ENCODE measurements at regions not wholly inside any gene's neighbourhood (a gene's known extent, or its start where the extent isn't known, plus 50 kb on each side); places are given as distances from the start of the nearest gene placed in this dataset.
"Not testable (repeated sequence)": the region's sequence is repeated elsewhere in the genome, so short reads cannot be mapped to it uniquely, and the experiment has no call there.

DNA sequence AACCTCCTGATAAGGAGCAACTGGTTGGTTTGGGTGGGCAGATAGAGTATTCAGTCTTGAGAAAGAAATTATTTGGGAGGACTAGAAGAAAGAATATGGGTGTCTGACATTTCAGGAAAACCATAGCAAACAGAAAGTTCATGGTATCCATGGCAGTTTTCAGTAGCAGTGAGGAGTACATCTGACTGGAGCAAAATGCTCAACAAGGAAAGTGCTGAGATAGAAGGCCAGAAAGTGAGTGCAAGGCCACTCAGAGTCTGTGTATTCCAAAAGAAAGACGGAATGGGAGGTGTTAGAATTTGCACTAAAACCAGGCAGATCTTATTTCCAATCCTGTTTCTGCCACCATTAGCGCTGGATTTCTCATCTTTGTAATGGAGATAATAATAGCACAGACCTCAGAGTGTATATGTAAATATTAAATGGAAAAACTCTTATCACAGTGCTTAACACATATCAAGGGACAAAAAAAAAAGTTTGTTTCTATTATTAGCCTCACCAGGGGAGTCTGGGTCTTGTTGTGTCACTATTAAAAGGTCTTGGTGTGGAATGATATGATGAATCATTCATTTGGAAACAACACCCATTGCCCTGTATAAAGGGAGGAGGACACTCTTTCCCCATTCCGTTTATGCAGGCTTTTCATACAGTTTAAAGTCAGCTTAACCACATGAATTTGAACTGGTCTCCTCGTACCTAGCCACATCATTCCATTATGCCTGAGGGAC is 349.8 kb downstream of the IPO8 start:
- DNase-seq (ENCODE audit: low read depth) = no peak

DNA sequence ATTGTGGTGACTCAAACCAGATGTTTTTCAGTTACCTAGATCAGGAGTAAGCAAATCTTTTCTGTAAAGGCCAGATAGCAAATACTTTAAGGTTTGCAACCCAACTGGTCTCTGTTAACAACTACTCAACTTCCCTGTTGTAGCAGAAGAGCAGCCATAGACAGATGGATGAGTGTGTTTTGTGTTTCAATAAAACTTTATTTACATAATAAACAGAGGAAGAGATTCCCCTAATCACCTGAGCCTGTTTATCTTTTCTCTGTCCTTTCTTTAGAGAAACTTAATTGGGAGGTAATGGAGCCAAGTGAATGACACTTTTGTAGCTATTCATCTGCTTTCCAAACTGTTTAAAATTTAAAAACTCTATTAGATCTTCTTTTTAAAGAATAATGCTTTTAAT is 365.1 kb downstream of the IPO8 start:
- no peak for DNase-seq (ENCODE audit: low read depth)

DNA sequence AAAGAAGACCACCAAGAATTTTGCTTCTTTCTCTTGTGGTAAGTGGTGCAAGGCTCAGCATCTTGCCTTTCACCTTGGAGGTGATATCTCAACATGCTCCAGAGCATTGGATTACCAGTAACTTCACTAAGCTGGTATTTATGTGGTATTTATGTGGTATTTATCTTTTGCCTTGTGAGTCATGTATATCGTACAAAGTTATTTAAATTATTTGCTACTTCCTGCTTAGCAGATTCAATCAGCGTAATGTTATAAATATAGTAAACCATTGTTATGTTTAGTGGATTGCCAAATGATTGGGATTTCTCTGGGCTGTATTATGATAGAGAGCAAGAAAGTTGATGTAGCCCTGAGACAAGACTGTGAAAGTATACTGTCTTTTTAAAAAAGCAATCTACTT is 366.4 kb downstream of the IPO8 start:
- no peak for DNase-seq (ENCODE audit: low read depth)

DNA sequence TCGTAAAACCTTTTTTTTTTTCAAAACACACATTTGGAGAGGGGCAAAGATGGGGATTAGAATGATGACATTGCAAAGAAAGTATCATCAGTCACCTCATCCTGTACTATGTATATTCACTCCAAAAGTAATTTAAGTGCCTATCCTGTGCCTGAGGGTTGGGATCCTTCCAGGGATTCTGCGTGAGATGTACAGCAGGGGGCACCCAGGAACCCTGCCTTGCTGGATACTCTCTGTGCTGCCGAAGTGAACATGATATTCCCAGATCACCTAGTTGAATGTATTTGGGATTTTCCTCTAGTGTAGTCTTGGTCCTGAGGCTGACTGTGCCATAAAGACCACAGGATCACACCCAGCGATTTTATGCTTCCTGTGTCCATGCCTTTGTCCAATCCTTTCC is 372.7 kb downstream of the IPO8 start:
- no peak for DNase-seq (ENCODE audit: low read depth)

DNA sequence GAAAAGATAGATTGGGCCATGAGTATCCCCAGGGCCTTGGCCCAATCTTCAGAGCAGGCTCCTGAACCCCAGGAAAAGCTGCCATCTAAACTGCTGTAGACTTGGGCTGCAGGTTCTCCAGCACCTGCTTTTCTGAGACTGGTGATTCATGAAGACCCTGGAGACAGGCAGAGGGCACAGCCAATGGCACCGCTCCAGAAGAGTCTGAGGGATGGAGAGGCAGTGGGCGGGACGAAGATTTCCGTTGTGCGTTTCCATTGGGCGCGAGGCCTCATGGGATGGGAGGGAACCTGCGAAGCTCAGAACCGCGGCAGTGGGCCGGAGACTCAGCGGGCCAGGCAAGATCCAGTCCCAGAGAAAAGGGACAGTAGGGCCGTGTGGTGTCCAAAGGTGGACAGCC is 375.1 kb downstream of the IPO8 start:
- DNase-seq (ENCODE audit: low read depth) = no peak

DNA sequence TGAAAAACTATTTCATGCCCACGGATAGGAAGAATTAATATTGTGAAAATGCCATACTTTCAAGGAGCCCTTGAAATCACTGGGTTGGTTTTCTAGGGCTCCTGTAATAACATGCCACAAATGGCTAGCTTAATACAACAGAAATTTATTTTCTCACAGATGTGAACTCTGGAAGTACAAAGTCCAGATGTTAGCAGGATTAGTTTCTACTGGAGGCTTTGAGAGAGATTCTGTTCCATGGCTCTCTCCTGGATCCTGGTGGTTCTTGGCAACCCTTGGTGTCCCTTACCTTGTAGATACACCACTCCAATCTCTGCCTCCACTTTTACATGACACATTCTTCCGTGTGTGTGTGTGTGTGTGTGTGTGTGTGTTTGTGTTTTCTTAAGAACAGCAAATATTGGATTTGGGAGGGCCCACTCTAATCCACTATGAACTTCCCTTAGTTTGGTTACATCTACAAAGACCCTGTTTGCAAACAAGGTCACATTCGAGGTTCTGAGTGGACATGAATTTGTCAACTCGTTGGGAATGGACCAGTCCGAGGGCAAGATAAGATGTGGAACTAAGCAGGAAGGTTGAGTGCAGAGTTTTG is 381.1 kb downstream of the IPO8 start:
- DNase-seq (ENCODE audit: low read depth) = no peak

DNA sequence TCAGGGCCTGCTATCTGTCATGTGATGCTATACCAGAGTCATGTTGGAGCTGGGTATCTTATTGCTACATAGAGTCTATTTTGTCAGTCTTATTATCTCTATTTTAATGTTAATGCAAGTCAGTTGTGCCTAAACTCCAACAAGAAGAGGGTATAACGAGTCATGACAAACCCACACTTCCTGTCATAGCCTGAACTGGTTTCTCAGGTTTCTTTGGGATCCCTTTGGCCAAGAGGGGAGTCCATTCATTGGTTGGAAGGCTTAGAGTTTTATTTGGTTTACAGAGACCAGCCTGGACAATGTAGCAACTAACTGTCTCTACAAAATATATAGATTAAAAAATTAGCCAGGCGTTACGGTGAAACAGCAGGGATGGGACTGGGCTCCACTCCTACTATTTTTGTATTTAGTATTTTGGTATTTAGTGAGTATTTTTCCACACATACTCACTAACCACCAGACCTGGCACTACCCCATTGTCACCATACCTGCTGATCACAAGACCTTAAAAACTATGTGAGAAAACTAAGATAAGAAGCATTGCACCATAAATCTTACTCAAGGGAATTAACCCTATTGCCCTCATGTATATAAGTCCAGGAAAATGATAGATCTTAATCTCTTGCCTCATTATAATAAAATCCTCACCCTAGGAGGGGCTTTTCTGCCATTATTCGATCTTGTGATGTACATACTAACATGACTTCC is 387.5 kb downstream of the IPO8 start:
- DNase-seq (ENCODE audit: low read depth) = no peak

DNA sequence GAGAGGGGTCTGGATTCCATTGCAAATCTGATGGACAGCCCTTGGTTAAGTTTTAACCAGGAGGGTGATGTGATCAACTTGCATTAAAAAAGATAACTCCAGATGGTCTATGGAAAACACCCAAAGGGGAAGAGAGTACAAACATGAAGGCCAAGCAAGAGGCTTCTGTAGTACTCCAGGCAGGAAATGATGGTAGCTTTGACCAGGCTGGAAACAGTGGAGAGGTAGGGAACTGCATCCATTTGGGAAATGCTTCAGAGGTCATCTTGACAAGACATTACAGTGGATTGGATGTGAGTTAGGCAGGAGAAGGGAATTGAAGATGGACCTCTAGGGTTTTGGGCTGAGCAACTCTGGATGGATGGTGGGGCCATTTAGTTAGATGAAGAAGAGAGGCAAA is 391.1 kb downstream of the IPO8 start:
- DNase-seq (ENCODE audit: low read depth) = no peak

DNA sequence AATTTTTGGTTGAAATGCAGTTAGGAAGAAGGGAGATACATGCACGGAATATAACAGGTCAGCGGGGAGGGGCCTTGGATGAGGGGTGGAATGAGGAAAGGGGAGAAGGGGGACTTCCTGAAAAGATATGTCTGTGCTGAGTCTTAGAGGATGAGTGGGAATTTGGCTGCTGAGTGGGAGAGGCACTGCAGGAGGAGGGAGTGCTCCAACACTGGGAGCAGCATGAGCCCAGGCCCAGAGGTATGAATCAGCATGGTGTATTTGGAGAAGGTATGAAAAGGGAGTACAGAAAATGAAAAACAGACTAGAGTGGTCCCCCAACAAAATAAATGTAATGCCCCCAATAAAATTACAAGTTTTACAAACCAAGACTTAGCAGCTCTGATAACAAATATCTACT is 394.4 kb downstream of the IPO8 start:
- no peak for DNase-seq (ENCODE audit: low read depth)

DNA sequence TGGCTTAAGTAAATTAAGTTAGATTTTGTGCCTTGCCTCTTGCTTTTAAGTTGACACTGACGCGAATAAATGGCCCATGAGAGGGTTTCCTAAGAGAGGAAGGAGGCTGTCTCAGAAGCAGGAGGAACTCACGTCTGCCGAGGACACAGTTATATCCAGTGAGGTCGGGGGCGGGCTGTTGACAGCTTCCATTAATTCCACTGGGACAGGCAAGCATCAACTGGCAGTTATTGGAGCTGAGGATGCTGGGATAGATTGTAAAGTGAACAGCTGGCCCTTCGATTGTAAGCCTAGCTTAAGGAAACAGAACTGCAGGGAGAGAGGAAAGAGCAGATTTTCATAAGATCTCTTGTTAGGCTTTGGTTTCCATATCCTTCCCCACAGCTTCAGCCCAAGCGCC is 399.2 kb downstream of the IPO8 start:
- DNase-seq (ENCODE audit: low read depth) = no peak

DNA sequence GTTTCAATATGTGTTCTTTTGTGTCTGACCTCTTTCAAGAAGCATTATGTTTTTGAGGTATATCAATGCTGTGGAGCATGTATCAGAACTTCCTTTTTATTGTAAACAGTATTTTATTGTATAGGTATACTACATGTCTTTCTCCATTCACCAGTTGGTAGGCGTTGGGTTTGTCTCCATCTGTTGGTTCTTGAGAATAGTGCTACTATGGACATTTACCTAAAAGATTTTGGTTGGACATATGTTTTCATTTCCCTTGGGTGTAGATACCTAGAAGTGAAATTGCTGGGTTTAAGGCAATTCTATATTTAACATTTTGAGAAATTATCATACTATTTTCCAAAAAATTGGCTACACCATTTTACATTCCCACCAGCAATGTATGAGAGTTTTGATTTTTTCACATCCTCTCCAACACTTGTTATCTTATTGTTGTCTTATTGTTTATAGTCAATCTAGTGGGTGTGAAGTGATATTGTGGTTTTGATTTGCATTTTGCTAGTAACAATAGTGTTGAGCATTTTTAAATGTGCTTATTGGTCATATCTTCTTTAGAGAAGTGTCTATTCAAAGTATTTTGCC is 409.2 kb downstream of the IPO8 start:
- peak; percentile 17 for DNase-seq (ENCODE audit: low read depth)

DNA sequence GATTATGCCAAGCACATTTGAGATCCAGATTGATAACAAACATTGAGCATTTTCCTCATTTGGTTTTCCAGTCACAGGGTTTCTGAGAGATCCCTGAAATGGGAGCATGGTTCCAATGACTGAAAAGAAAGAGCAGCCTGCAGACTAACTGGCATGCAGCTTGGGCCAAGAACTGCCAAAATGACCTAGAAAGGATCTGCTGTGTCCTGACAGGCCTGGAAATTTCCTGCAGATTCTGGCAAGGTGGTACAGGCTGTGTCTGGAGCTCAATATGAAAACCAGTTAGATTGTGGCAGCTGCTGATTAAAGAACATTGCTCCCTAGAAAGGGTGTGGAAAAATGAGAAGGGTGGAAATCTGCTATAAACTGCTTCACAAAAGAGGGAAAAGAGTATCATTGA is 417.3 kb downstream of the IPO8 start:
- DNase-seq (ENCODE audit: low read depth) = no peak

DNA sequence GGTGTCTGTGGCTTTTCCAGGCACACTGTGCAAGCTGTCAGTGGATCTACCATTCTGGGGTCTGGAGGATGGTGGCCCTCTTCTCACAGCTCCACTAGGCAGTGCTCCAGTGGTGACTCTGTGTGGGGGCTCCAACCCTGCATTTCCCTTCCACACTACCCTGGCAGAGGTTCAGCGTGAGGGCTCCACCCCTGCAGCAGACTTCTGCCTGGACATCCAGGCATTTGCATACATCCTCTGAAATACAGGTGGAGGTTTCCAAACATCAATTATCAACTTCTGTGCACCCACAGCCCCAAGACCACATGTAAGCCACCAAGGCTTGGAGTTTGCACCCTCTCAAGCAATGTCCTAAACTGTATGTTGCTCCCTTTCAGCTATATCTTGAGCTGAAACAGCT is 423.2 kb downstream of the IPO8 start:
- DNase-seq (ENCODE audit: low read depth) = not testable (repeated sequence)

DNA sequence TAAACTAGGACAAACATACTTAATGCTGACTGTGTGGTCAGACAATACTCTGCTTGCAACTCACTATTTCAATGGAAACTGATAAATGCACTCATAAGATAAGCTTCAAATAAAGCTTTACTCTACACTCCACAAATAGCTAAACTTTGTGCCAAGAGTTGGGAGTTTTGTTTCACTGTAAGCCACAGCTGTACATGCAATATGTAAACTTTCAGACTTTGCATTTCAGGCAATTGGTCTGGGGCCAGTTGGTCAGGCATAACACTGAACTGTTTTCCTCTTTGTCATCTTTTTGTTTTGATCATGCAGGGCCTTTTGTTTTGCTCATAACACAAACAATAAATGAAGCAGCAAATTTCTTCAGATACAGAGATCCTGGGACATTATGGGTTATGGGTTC is 426.2 kb downstream of the IPO8 start:
- no peak for DNase-seq (ENCODE audit: low read depth)

DNA sequence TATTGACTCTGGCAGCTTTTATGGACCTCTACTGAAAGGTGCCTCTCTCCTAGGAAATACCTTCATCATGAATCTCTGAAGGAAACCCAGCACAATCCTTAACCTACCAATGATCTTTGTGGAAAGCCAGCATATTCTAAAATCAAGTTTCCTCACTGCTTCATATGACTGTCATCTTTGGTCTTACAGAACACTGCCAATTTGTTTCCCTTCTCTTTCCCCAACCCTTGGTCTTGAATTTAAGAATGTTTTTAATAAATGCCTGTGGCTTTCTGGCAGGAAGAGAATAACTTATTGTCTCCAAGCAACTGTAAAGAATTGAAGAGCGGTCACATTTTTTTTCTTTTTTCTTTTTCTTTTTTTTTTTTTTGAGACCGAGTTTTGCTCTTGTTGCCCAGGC is 427.6 kb downstream of the IPO8 start:
- no peak for DNase-seq (ENCODE audit: low read depth)

DNA sequence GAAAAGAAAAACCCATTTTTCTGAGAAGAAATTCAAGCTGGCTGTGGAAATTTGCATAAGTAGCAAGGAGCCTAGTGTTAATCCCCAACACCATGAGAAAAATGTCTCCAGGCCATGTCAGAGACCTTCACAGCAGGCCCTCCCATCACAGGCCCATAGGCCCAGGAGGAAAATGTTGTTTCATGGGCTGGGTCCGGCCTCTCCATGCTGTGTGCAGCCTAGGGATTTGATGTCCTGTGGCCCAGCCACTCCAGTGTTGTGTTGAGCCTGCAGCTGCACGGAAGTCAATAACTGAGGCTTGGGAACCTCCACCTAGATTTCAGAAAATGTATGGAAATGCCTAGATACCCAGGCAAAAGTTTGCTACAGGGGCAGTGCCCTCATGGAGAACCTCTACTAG is 432.2 kb downstream of the IPO8 start:
- no peak for DNase-seq (ENCODE audit: low read depth)

DNA sequence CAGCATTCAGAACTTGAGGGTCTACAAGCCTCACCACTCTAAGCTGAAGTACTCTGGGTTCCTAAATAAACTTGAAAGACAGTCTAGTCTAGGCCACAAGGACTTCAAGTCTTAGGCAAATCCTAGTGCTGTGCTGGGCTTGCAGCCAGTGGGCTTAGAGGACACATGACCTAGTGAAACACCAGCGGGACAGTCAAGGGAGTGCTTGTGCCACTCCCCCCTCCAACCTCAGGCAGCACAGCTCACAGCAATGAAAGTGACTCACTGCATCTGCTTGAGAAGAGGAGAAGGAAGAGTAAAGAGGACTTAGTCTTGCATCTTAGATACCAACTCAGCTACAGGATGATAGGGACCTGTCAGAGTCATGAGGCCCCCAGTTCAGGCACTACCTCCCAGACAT is 438.1 kb downstream of the IPO8 start:
- DNase-seq (ENCODE audit: low read depth) = no peak

DNA sequence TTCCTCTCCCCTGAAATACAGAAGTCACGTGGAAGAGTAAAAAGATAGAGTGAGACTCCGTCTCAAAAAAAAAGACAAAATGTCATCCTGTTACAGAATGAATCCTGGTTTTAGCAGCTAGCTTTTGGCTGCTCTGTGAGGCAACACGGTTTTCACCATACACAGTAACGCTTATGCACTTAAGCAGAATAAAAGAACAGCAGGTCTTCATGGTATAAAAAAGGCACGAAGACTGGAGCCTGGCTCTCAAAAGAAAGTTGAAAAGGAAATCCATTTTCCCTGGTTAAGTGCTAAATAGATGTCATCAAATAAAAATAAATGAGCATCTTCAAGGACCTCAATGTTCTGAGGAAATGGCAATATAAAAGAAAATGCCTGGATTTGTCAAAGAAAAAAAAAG is 444.1 kb downstream of the IPO8 start:
- no peak for DNase-seq (ENCODE audit: low read depth)

DNA sequence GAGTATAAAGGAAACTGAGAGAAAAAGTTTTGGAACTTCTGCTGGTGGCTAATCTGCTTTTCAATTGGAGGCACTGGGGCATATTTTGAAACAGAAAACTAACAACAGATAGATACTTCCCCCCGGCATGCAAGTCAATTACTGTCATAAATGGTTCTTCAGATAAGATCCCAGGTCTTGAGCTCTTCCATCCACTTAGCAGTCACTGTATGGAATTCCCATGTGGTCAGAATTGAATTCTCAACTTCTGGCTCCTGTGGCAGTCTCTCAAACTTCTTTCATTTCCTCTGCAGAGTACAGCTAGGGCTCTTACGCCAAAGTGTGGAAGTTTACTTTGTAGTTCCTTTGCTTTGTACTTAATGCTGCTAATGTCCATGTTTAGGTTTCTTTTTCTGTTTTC is 452.2 kb downstream of the IPO8 start:
- DNase-seq (ENCODE audit: low read depth) = no peak

DNA sequence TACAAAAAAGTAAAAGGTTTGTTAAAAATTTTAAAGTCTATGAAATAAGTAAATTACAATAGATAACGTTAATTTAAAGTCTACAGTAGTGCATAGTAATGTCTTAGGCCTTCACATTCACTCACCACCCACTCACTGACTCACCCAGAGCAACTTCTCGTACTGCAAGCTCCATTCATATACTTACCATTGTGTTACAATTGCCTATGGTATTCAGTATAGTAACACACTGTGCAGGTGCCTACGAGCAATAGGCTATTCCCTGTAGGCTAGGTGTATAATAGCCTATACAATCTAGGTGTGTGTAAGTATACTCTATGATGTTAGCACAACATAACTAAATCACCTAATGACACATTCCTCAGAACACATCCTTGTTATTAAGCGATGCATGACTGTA is 435.3 kb upstream of the TMTC1 start:
- DNase-seq (ENCODE audit: low read depth) = no peak

DNA sequence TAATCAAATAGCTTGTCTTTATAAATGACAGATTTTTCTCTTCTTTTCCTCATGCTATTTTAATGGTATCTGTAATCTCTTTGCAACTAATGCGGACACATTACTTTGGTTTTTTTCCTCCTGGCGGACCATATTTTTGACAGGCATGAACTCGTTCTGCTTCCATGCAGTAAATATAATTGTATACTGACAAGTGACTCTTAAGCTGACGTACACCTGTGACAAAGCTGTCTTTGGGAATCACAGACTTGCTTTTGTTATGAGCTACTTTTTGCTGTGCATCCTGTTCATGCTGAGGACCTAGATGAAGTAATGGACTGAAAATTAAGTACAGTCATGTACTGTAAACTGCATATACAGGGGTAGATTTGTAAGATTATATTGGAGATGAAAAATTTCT is 434.3 kb upstream of the TMTC1 start:
- DNase-seq (ENCODE audit: low read depth) = no peak

DNA sequence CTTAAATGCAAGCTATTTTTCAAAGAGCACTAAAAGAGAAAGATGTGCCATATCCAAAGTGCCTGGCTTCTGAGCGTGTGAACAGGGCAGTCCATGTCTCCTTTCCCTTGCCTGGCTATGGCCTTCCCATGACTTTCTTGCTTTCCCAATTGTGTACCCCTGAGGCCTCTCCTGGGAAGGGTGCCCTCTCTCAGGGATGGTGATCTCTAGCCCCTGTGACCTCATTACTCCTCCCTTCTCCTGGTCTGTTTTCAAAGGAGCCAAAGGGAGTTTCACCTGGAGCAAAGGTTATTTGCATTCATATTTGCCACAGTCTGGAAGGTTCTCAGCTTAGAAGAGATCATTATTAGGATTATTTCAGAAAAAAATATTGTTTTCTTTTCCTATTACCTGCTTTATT is 429.4 kb upstream of the TMTC1 start:
- DNase-seq (ENCODE audit: low read depth) = no peak

DNA sequence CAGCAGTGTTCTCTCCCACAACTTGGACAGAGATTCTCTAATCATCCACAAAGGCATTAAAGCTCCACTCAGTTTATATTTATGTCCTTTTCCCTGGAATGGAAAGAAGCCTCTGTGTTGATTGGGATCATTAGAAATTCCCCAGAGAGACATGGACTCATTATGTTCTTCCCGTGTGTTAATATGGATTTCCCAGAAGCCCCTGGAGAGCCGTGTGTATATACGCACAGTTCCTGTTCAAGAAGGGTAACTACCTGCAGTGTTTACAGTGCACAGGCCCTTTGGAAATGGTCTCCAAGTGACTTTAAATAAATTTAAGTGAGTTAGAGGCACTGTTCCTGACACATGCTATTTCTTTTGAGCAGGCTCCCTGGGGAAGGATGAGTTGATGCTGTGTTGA is 428.0 kb upstream of the TMTC1 start:
- no peak for DNase-seq (ENCODE audit: low read depth)

Measured in RPMI7951 (cell line).